ENCODE measurements at regions not wholly inside any gene's neighbourhood (a gene's known extent, or its start where the extent isn't known, plus 50 kb on each side); places are given as distances from the start of the nearest gene placed in this dataset.
"Not testable (repeated sequence)": the region's sequence is repeated elsewhere in the genome, so short reads cannot be mapped to it uniquely, and the experiment has no call there.

GRCh38 chr6:102722086-102722485 lies 1328.6 kb downstream of the GRIK2 start:
- H3K9me3 ChIP-seq (replicated peaks; ENCODE audit: control insufficient read depth, insufficient read depth, low read length); CTCF ChIA-PET; H3K27ac ChIP-seq (ENCODE audit: control insufficient read depth, insufficient read depth); ATAC-seq; H3K4me1 ChIP-seq (ENCODE audit: control insufficient read depth, insufficient read depth, low read length); intact Hi-C loops (cut with micrococcal nuclease; ENCODE audit: unreplicated experiment); in situ Hi-C loops (cut with MboI); H3K4me2 ChIP-seq (ENCODE audit: control insufficient read depth, insufficient read depth); SMC1A ChIA-PET (ENCODE audit: uncharacterized antibody, unreplicated experiment); H4K20me1 ChIP-seq (ENCODE audit: control insufficient read depth, insufficient read depth); POLR2A ChIA-PET; H3K9ac ChIP-seq (ENCODE audit: control insufficient read depth, insufficient read depth, low read length); FAIRE-seq; H2AFZ ChIP-seq (ENCODE audit: control insufficient read depth, low read depth, low read length); H3K4me3 ChIP-seq; RAD21 ChIA-PET (ENCODE audit: unreplicated experiment); DNase-seq (ENCODE audit: low read depth, low spot score); H3K36me3 ChIP-seq (ENCODE audit: control insufficient read depth in 2 of 2, insufficient read depth in 2 of 2, low read length in 1 of 2); BruUV-seq (replicated peaks); H3K27me3 ChIP-seq (replicated peaks in 1 of 2; ENCODE audit: control insufficient read depth in 2 of 2, insufficient read depth in 2 of 2, low read length in 1 of 2); H3K79me2 ChIP-seq (ENCODE audit: control insufficient read depth, insufficient read depth, low read length): not testable (repeated sequence)
- 47% methylated on average over 20 of the region's 24 CpGs for WGBS (ENCODE audit: insufficient coverage, insufficient replicate concordance, low lambda C conversion rate, missing lambda C conversion rate)

- Histone ChIP-seq H3K36me3 (ENCODE audit: control insufficient read depth in 2 of 2, insufficient read depth in 2 of 2, low read length in 1 of 2) (no peaks in the 10 kb centered on the region), H3K9me3 (replicated peaks; ENCODE audit: control insufficient read depth, insufficient read depth, low read length) (no peaks in the 10 kb centered on the region), H2AFZ (ENCODE audit: control insufficient read depth, low read depth, low read length) (no peak overlapping the region), H3K27me3 (replicated peaks in 1 of 2; ENCODE audit: control insufficient read depth in 2 of 2, insufficient read depth in 2 of 2, low read length in 1 of 2) (no peaks in the 10 kb centered on the region), H3K4me3 (no peak overlapping the region), H3K4me2 (ENCODE audit: control insufficient read depth, insufficient read depth) (no peak overlapping the region), H3K79me2 (ENCODE audit: control insufficient read depth, insufficient read depth, low read length) (no peaks in the 10 kb centered on the region), H4K20me1 (ENCODE audit: control insufficient read depth, insufficient read depth) (no peaks in the 10 kb centered on the region), H3K9ac (ENCODE audit: control insufficient read depth, insufficient read depth, low read length) (no peak overlapping the region), H3K27ac (ENCODE audit: control insufficient read depth, insufficient read depth) (no peak overlapping the region), H3K4me1 (ENCODE audit: control insufficient read depth, insufficient read depth, low read length) (no peaks in the 10 kb centered on the region)
- 20% methylated on average over 5 of the region's 5 CpGs for WGBS (ENCODE audit: insufficient coverage, insufficient replicate concordance, low lambda C conversion rate, missing lambda C conversion rate)
- RAD21 ChIA-PET (ENCODE audit: unreplicated experiment), result no interaction called here
- FAIRE-seq (no peak), DNase-seq (ENCODE audit: low read depth, low spot score) (no peak), ATAC-seq (no peak)
- TF ChIP-seq SMAD1 (IDR thresholded peaks at IDR 0.05; ENCODE audit: low read depth, partially characterized antibody) (no peak), CREB1 (IDR thresholded peaks at IDR 0.05; ENCODE audit: low read depth) (no peak), CBFB (IDR thresholded peaks at IDR 0.05; ENCODE audit: low read depth) (no peak), ZNF207 (IDR thresholded peaks at IDR 0.05; ENCODE audit: borderline replicate concordance) (no peak), PAX8 (IDR thresholded peaks at IDR 0.05) (no peak), ZNF217 (IDR thresholded peaks at IDR 0.05) (no peak), BACH1 (IDR thresholded peaks at IDR 0.05; ENCODE audit: borderline replicate concordance) (no peak)
- POLR2A ChIA-PET, result no interaction called here
- SMC1A ChIA-PET (ENCODE audit: uncharacterized antibody, unreplicated experiment), result no interaction called here
- BruUV-seq (replicated peaks), result no TSS peak
- in situ Hi-C loops (cut with MboI), result no loop called here
- CTCF ChIA-PET, result no interaction called here
- intact Hi-C loops (cut with micrococcal nuclease; ENCODE audit: unreplicated experiment), result no loop called here
Observed at GRCh38 chr6:102717737-102718456, 1324.4 kb downstream of the GRIK2 start.
